Fibroblast of skin of left biceps (primary cell): ENCODE measurements at regions not wholly inside any gene's neighbourhood (a gene's known extent, or its start where the extent isn't known, plus 50 kb on each side); places are given as distances from the start of the nearest gene placed in this dataset.
"Not testable (repeated sequence)": the region's sequence is repeated elsewhere in the genome, so short reads cannot be mapped to it uniquely, and the experiment has no call there.

Experiments
- DNase-seq, 2 experiments: peaks; one replicate each; pipeline ENCODE4 v3.0.0-alpha.2; 2013; ENCODE audit warnings: low read depth in 2 of 2

DNA sequence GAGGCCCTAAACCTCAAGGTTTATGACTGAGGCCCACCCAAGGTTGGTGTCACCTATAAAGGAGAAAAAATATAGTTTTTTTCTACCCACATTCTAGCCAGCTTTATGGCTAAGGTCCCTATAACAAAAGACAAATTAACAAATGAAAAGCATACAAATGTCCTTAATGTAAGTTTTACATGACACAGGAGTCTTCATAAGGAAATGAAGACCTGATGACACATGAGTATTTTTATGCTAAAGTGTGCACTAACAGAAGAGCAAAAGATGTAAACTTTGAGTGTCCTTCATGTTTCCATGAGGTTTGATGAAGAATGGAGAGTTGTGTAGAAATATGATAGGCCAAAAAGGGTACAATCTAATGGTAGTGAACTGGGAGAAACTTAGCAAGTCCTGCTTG, 114.7 kb upstream of the INTU start:
- no peak for DNase-seq

DNA sequence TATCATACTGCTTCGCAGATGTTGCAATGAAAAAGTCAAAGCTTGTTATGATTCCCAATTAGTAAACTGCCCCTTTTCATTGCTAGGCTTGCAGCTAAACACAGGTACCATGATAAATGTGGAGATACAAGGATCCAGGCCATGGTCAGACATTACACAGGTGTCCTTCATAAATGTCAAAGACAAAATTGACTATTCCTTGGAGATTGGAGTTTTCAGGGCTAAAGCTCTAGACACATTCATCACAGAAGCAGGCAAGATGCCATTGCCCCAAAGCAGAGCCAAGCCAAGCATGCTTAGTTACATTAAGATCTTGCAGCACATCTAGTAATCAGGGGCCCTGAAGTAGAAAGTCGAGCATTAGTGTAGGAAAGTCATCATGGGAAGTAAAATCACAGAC, 111.3 kb upstream of the INTU start:
- no peak for DNase-seq

DNA sequence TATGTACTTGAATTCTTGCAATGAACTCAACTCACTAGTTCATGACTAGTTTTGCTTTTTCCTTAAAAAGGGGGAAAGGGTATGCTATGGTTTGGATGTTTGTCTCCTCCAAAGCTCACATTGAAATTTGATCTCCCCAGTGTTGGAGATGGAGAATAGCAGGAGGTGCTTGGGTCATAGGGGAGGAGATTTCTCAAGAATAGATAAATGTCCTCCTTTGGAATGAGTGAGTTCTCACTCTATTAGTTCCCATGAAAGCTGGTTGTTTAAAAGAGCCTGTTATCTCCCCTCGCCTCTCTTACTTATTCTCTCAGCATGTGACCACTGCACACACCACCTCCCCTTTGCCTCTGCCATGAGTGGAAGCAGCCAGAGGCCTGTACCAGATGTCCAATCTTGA, 109.4 kb upstream of the INTU start:
- DNase-seq = no peak

DNA sequence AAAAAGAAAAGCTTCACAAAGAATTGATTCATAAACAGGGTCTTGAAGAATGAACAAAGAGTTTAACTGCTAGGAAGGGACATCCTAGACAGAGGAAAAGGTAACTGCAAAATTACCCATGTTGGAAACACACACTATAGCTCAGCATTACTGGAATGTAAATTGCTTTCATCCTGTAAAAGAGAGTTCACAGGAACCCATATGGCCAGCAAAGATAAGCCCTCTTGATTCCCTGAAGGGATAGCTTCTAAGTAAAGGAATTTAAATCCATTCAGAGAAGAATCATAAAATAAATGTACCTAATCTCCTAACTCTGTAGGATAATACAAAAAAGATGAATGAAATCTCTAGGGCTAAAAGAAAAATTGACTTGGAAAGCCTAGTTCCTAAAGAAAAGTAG, 107.1 kb upstream of the INTU start:
- no peak for DNase-seq

- no peak for DNase-seq
These were observed 104.5 kb upstream of the INTU start for GRCh38 chr4:127528302-127528701.

- not testable (repeated sequence) for DNase-seq
These were observed 102.9 kb upstream of the INTU start for GRCh38 chr4:127529879-127530278.

GRCh38 chr4:127533028-127533700, 99.6 kb upstream of the INTU start:
- no peak for DNase-seq

DNA sequence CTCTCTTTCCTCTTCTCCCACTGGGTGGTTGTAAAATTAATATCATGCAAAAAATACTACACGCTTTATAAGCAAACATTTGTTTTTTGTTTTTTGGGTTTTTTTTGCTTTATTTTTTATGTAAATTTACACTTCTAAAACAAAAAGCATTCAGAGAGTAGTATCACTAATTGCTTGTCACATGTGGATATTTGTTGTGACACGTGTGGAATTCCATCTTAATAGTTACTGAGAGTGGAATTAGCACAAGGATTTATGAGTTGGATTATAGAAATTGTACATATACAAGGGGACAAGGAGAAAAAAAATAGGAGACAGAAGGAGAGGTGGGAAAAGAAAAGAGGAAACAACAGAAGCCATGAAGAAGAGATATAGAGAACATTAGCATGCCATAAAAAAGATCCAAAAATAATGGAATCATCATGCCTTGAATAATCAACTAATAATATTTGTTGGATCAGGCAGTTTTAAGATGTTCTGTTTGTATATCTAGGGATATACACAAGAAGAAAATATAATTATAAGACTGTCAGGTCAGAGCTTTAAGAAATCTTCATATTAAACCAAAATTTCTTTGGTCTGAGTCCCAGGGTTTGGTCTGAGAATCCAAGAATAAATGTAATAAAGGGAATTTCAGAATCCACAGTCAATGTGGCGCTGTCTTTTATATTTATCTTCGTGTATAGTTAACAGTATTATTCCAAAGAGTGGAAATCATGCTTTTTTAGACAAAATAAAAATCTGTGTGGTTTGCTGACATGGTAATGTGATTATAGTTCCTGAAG, 98.5 kb upstream of the INTU start:
- no peak for DNase-seq

- DNase-seq = no peak
These were observed 94.7 kb upstream of the INTU start for GRCh38 chr4:127538016-127538415.

DNA sequence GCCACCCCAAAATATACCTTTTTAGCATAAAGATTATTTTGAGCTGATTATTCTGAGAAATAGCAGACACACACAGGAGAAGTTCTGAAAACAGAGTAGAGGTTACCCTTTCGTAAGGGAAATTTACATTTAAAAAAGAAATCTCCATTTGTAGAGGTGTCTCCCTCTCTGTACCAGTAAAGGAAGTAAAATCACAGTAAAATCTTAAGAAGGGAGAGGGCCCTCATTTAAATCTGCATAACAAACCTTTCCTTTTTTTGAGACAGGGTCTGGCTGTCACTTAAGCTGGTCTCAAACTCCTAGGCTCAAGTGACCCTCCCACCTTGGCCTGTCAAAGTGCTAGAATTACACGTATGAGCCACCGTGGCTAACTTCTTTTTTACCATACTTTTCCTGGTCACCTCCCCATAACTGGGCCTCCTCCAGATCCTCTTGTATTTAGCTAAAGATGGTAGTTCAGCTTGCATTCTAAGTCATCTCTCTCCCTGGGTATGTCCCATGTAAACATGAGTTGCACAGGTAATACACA, 92.2 kb upstream of the INTU start:
- no peak for DNase-seq

- no peak for DNase-seq
These were observed 87.5 kb upstream of the INTU start for GRCh38 chr4:127545271-127545670.

- peak; percentile 47 to 48 for DNase-seq
These were observed 83.5 kb upstream of the INTU start for GRCh38 chr4:127548990-127549925.

- DNase-seq = no peak
These were observed 77.7 kb upstream of the INTU start for GRCh38 chr4:127555106-127555505.

DNA sequence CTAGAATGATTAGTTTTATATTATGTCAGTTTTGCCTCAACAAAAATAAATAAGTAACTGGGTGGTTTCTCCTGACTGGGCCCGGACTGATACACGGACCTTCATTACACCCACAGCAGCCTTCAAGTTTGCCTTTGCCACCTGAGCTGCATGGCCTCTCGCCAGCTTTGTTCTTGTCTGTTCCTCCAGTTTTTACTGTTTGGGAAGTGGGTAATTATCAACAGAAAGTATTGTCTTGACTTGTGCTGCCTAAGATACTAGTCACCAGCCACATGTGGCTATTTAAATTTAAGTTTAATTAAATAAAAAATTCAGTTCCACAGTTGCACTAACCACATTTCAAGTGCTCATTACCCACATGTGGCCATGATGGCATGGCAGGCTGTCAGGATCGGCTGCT, 74.7 kb upstream of the INTU start:
- no peak for DNase-seq

DNA sequence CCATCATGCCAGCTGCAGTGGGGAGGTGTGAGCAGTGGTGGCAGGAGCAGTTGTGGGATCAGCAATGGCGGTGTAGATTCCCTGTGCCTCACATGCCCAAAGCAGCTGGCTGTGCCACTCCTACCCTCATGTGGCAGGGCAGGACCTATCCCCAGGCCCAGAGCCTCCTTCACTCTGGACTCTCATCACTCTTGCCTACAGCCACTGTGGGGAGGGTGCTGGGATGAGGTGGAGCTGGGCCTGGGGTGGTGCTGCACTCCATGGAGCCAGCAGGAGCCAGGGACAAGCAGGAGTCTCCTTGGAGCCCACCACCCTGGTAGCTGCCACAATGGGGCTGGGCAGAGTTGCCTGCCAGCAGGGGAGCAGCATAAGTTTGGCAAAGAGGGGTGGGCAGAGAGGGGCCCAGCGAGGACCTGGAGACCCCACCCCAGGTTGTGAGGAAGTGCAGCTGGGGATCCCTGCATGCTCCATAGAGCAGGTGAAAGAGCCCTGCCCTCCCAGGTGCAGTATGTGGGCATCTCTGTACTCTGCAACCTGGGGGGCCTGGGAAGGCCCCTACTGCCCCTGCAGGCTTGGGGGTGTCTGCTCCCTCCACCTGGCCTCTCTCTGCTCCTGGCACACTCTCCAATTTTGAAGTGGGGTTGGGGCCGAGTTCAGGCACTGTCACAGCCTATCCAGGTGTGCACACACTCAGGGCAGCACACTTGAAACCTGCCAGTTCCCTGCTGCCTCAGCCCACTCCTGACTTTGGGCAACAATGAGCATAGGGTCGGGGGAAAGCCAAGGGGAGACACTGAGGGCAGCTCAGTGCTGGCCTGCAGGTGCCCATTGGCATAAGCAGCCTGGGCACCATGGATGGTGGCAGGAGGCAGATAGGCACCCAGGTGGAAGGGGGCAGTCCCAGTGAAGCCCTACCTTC, 74.0 kb upstream of the INTU start:
- DNase-seq = no peak

- DNase-seq = no peak
These were observed 72.8 kb upstream of the INTU start for GRCh38 chr4:127559981-127560380.

DNA sequence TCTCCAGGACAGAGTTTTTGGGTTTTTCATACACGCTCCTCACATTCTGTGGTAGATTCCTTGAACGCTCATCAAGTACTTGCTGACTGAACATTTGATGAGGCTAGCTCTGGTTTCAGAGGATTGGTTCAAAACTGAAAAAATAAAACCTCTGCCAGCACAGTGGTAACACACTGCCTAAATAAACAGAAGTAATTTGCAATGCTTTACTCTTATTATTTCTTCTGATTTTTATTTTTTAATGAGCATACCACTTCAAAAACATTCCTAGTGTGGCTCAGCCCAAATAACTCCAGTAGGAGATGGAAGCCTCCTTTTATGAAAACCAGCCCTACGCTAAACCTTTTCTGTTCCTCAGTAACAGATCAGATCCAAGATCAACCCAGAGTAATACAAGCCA, 72.0 kb upstream of the INTU start:
- DNase-seq = no peak

GRCh38 chr4:127574643-127575042, 58.1 kb upstream of the INTU start:
- DNase-seq = no peak

DNA sequence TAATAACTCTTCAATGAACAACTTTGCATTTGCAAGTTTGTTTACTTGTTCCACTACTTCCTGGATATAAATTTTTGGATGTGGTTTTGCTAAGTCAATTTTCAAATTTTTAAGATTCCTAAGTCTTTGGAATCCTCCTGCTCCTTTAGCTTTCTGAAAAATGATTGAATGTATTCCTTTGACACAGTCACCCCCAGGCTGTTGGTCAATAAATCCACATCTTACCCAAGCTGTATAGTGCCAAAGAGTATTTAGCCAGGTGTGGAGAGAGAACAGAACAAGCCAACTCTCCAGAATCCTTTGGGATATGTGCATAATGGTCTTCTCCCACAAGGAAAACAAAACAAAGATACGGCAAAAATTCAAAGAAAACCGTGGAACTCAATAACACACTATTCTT, 56.9 kb upstream of the INTU start:
- no peak for DNase-seq

- no peak for DNase-seq
These were observed 54.3 kb upstream of the INTU start for GRCh38 chr4:127578491-127578890.

DNA sequence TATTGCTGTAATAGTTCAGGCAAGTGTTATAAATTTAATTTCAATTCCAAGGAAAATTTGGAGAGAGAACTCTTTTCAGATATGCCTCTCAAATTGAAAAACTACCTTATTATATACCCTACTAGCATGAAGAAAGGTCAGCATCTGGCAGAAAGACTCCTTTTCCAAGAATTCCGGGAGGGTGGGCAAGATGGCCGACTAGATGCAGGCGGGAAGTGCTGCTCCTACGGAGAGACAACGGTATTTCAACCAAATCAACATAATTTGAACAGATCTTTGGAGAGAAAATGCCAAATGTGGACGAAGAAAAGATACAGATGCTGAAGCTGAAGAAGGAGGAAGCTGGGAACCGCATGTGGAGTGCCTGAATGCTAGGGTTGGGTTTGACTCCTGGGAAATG, 53.8 kb upstream of the INTU start:
- no peak for DNase-seq
